Sciatic nerve (tissue), 2 donors: ENCODE measurements at regions not wholly inside any gene's neighbourhood (a gene's known extent, or its start where the extent isn't known, plus 50 kb on each side); places are given as distances from the start of the nearest gene placed in this dataset.

Source experiments
- ATAC-seq: fragments of 200-7000 bp; cut with Tn5 transposase; one replicate; pipeline ENCODE4 v1.9.1; 2020; ENCODE audit warnings: mild to moderate bottlenecking, moderate library complexity
- DNase-seq: peaks from one replicate; pipeline ENCODE4 v3.0.0-alpha.2; 2020; ENCODE audit warnings: low spot score
- intact Hi-C: fragments of 100-400 bp; cut with DNase I; formaldehyde crosslinking; loops from one replicate; pipeline ENCODE4 v1.14.2; 2022
- donor health status: DM: no; HTN: no; CAD: no.
- donor health status: DM: no; HTN: no; CAD: no.

DNA sequence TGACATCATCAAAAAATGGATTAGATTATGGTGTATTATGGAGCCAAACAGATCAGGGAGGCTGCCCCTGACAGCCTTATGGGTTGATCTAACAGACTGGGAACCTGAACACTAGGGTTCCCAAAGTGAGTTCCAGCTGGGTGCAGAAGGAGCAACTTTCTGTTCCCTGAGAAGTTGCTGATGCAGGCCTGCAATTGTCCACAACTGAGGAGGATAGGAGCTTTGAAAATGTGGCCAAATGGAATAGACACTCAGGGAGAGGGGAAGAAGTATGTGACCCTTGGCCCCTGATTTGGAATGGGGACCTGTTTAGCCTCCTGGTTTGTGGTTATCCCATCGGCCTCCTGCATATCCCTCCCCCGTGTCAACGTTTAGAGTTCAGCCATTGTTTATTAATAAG, 262.2 kb upstream of the SKOR2 start:
- intact Hi-C loops: no loop called here
- ATAC-seq (no peak), DNase-seq (no peak)

DNA sequence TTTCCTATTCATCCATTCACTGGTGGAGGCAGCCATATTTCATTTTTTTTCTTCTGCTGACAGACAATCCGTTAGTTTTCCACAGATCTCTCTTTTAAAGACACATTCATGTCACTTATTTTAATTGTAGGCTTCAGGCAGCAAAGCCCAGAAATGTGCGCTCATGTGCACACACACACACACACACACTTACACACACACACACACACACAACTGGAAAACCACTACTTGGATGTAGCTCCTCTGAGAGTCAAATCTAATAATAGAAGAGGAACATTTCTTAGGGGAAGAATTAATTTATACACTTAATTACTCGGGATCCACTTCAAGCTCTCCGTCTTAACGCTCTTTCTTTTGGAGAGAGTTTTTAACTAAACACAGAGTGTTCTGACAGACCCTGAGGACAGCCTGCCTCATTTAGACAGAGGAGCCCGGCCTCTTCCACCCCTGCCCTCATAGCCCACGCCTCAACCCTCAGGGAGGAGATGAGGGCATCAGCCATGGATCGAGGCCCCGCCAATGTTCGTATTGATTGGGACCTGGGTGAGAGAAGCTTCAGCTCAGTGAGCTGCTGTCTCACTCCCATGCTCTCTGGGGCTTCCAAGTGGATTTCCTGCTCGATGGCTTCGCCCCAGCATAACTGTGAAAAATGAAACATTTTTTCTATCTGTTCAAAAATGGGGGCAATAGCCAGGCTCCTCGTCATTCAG, 261.4 kb upstream of the SKOR2 start:
- DNase-seq (no peak), ATAC-seq (no peak)
- intact Hi-C loops: no loop called here

DNA sequence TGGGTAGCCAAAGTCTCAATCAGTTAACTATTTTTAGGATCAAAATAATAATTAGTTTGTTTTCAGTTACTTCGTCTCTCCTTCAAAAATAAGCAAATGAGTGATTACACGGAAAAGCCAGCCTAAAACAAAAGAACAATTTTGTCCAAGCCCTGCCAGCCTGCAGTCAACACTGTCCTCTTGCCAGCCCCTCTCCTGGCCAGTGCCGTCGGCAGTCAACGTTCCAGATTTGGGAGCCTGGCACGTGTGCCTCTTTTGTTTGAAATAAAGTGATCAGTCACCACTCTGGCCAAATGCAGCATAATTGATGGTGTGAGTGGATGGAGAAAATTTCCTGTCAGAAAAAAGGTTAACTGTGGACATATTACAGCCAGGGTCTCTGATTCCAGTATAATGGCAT, 260.6 kb upstream of the SKOR2 start:
- intact Hi-C loops: no loop called here
- DNase-seq: no peak
- ATAC-seq: no peak

DNA sequence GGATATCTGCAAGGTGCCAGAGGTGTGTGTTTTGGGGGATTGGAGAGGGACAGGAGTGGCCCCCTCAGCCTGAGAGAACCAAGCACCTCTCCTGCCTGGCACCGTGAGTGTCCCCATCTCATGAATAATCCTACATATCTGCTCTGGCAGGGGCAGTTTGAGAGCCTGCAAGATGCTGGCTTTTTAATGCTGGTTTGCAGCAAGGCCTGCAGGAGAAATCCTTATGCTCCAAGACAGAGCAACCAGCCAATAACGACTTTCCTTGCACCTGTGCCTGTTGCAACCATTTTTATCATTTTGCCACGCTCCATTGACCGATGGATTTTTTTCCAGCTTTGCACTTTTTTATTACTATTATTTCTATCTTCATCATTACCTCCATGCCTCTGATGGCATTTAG, 259.4 kb upstream of the SKOR2 start:
- DNase-seq (no peak), ATAC-seq (no peak)
- intact Hi-C loops: no loop called here

DNA sequence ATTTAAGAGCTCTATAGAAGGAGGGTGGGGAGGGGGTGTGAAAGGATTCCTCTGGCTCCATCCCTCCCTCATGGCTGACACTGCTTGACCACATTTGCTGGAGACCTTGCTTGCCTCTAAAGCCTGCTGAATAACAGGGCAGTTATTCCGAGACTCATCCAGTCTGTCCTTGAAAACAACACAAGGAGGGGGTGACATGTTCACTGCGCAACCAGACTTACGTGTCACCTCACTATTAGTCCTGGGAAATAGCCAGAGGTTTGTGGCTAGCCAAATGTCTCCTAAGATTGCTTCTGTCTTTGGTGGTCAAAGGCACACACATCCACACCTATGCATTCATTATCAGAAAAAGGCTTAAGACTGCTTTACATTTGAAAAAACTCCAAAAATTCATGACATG, 256.2 kb upstream of the SKOR2 start:
- intact Hi-C loops: no loop called here
- DNase-seq (no peak), ATAC-seq (no peak)

DNA sequence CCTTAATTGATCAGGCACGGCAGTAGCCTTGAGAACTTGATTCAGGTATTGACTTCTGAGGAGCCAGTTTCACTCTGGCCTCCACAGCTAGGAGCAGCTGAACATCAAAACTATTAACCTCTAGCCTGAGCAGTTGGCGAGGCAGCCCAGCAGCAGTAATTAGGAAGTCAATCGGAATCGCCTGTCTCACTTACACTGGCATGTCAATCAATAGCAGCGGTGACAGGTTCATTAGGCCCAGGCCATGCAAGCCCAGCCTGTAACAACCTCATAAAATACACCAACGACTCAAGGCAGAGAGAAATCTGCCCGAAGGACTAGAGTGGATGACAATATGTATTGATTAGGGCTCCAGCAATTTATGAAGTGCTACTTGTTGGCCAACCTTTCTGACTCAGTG, 255.4 kb upstream of the SKOR2 start:
- DNase-seq (no peak), ATAC-seq (no peak)
- intact Hi-C loops: no loop called here

DNA sequence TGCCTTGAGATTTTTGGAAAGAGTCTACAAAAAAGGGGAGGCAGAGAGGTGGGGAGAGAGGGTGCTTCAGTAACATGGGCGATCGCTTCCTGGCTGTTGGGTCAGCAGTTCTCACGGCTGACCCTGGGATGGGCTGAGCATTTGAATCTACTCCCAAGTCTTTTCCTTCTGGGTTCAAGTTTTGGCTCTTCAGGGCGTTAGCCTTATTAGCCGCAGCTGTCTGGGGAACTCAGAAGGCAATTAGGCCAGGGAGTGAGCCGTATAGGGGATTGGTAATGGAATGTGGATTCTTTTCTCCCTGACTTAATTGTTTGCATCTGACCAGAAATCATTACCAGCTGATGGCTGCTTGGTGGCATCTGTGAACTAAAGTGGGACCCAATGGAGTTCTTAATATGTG, 250.5 kb upstream of the SKOR2 start:
- DNase-seq: no peak
- intact Hi-C loops: no loop called here
- no peak for ATAC-seq

DNA sequence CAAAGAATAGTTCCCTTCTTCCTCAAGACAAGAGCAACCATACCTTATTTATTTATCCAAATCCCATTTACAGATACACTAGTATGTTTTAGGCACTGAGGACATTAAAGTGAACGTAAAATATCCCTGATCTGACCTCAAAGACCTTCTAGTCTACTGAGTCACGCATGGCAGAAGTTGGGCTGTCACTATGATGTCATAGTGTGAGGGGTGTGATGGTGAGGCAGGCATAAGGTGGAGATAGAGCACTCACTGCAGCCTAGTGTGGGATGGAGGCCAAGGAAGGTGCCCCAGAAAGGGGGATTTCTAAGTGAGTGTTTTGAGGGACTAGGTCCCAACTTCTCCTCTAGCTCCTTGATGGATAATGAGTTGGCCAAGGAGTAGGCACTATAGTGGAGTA, 249.5 kb upstream of the SKOR2 start:
- ATAC-seq: no peak

DNA sequence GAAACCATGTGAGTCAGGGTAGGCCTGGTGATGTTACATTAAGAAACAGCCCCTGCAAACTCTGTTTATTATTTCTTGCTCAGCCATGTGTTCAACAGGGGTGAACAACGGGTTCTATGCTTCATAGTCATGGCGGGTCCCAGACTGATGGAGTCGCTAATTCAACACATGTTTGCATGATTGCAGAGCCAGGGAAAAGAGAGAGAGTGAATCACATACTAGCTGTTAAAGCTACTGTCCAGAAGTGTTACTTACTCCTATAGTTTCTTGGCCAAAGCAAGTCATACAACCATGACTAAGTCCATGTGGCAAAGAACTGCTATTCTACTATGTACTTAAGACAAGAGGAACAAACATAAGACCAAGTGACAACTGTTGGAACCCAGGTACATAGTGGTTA, 241.2 kb upstream of the SKOR2 start:
- ATAC-seq: no peak
- intact Hi-C loops: no loop called here
- DNase-seq: no peak

More for the DNA sequence above, 249.5 kb upstream of the SKOR2 start:
- intact Hi-C loops: no loop called here
- DNase-seq: no peak

DNA sequence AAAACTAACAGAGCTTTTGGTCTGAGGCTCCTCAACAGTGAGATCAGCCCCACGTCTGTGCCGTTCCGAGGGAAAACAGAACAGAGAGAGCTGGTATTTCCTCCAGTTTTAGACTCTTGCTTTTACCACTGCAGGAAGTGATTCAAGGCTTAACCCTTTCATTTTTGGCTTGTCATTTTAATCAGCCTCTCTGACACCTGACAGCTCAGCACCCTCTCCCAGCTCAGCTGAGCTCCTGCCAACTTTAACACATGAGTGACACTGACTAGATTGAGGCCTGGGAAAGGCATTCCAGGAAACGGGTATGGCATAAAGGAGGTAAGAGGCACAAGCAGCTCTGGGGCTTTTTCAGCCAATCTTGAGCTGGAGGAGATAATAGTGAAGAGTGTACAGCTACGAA, 239.4 kb upstream of the SKOR2 start:
- DNase-seq: no peak
- ATAC-seq: no peak
- intact Hi-C loops: no loop called here

DNA sequence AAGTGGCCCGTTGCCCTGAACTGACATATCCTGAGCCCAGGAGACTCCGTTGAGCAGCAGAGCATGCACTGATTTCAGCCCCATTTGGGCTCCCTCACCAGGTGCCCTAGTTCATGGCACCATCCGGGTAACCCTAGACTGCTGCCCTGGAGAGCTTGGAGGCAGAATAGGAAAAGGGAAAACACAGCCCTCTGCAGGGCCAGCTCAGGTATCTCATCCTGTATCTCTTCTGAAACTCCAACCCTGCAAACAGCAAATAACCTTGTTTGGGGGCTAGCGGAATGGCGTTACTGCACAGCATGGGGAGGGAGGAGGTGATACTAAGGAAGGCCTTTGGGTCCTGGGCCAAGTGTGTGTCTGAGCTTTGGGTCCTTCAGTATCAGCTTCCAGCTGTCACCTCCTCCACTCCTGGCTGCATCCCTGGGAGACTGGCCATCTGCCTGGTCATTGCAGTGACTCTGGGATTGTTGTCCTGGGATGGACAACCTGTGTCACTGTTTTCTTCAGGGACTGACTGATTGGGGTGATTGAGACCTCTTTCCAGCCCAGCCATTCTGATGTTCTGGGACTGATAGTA, 233.8 kb upstream of the SKOR2 start:
- no peak for DNase-seq
- ATAC-seq: no peak
- intact Hi-C loops: no loop called here

DNA sequence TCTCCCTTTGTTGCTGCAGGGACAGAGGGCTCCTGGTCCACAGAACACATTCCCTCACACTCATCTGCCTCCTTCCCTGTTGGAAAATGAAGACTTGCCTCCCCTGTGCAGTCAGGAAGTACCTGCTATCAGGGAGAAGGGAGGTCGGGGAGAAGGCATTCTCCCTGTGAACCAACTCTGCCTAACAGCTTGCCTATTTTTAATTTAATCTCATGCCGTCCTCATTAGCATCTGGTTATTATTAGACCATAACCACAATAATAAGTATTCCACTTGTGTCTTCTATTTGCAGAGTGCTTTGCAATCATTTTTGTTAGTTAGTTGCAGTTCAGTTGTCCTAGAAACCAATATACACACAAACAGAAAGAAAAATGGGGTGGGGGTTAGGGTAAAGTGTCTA, 232.6 kb upstream of the SKOR2 start:
- ATAC-seq (no peak), DNase-seq (no peak)
- intact Hi-C loops: no loop called here

DNA sequence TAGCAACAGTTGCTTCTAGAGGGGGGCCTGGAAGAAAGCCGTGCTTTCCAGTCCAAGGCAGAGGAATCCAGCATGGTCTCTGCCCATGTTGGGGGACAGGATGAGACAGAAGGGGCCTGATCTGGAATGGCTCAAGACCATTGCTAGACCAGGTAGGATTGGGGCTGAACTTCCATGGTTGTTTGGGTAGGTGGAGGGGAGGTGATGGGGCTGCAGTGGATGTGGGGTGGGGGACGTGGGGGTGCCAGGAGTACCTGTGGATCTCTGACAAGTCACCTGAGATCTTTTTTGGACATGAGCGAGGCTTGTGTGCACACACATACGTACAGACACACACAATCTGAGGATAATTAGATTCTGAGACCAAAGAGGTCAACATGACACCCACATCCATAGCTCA, 228.7 kb upstream of the SKOR2 start:
- ATAC-seq: no peak
- no peak for DNase-seq
- intact Hi-C loops: no loop called here

DNA sequence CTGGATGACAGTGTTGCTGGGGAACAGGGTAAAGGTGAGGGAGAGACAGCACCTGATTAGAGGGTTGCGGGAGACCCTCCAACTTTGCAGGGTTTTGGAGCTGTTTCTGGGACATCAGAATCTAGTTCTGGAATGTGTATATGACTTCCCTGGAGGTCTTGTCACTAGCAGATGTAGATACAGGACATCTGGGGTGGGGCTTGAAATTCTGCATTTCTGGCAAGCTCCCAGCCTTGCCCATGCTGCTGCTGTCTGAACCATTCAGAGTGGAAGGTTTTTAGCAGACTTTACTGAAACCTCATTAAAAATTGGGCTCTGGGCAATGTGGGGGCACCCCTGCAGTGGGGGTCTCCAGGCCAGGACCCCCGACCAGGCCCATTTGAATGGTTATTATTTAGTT, 220.3 kb upstream of the SKOR2 start:
- intact Hi-C loops: no loop called here
- ATAC-seq (no peak), DNase-seq (no peak)

DNA sequence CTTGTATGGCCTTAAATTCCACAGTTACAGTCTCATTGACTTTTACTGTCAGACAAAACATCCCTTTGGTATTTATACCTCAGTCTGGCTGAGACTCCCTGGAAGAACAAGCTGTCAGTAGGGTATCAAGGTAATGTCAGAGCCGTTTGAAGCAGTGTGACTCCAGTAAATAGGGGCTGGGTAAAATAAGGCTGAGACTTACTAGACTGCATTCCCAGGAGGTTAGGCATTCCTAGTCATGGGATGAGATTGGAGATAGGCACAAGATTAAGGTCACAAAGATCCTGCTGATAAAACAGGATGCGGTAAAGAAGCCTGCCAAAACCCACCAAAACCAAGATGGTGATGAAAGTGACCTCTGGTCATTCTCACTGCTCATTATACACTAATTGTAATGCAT, 219.5 kb upstream of the SKOR2 start:
- DNase-seq (no peak), ATAC-seq (no peak)
- intact Hi-C loops: no loop called here

DNA sequence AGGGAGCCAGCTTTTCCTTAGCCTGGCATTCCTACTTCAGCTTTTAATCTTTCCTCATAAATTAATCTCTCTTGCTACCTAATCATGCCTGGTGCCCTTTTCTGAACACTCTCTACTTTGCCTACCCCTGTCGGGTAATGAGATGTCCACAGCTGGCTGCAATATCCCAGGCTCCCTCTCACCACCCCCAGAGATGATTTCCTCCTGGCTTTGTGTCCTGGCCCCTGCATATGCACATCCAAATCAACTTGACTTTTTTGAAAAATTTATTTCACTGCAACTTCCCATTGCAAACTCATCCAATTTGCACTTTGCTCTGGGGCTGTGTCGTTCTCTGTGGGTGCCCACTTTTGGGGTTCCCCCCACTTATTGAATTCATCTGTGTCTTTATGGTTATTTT, 218.1 kb upstream of the SKOR2 start:
- no peak for ATAC-seq
- intact Hi-C loops: no loop called here
- DNase-seq: no peak

DNA sequence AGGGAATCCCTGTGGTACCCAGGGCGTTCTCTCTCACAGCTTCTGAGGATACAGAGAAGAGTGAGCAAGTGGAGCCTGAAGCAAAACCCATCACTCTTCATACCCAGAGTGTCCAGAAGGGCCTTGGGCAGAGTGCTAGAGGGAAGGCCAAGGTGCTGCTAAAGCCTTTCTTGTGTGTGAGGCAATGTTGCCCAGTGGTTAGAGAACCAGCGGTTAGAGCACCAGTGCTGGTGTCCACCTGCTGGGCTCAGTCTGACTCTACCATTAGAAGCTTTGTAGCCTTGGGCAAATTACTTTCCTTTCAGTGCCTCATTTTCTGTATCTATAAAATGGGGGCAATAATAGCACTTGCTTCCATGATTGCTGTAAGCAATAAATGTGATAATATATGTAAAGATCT, 210.5 kb upstream of the SKOR2 start:
- intact Hi-C loops: no loop called here
- no peak for ATAC-seq
- no peak for DNase-seq

DNA sequence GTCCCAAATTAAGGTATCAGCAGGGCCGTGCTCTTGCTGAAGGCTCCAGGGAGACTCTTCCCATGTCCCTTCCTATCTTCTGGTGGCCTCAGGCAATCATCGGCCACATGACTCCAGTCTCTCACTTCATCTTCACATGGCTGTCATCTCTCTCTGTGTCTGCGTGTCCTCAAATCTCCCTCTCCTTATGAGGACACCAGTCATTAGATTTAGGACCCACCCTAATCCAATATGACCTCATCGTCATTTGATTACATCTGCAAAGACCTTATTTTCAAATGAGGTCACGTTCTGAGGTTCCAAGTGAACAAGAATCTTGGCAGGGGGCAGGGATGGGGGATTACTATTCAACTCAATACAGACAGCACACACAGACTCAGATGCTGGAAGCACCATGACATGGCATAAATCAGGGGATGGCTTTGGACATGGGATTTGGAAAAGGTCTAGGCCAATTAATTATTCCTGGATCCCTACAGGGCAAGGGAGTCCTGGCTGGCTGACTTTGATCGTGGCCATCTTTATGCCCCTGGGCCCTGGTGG, 210.0 kb upstream of the SKOR2 start:
- DNase-seq (no peak), ATAC-seq (no peak)
- intact Hi-C loops: no loop called here

DNA sequence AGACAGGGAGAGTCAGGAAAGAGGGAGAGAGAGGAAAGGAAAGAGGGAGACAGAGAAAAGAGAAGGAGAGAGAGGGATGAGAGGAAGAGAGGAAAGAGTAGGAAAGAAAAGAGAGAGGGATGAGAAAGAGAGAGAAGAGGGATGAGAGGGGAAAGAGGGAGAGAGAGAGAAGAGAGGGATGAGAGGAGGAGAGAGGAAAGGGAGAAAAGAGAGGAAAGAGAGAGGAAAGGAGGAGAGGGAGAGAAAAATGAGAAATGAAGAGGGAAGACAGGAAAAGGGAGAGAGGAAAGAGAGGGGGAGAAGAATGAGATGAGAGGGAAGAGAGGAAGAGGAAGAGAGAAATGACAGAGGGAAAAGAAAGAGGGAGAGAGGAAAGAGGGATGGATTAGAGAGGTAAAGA, 207.0 kb upstream of the SKOR2 start:
- ATAC-seq (no peak), DNase-seq (no peak)
- intact Hi-C loops: no loop called here

DNA sequence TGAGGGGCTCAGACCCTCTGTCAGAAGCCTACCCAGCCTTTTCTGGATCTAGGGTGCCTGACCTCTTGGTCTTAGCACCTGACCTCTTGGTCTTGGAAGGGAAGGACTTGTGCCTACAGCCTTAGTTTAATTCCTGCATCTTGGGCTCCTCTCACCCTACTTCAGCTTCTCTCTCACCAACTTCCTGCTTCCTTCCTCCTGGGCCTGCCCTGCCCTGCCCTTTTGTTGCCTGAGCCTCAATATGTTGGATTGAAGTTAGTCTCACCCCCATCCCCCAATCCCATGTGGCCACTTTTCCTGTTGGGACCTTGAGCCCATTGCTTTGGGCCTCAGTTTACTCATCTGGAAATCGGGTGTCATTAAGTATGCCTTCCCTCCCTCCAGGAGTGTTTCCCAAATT, 206.2 kb upstream of the SKOR2 start:
- intact Hi-C loops: no loop called here
- DNase-seq (no peak), ATAC-seq (no peak)

DNA sequence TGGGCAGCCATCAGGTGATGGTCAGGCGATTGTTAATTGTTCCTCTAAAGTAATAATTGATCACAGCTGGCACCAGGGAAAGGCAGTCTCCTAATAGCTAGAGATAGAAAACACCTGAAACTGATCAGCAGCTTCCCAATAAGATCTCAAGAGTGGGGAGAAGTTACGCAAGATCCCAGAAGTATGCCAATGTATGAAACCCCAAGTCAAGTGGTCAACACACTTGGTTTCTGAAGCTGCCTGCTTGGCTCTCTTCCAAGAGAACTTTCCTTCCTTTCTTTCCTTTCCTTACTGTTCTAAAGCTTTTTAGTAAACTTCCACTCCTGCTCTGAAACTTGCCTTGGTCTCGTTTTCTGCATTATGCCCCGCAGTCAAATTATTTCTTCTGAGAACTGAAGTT, 201.6 kb upstream of the SKOR2 start:
- intact Hi-C loops: no loop called here
- DNase-seq: no peak
- ATAC-seq: no peak
